ENCODE measurements at regions not wholly inside any gene's neighbourhood (a gene's known extent, or its start where the extent isn't known, plus 50 kb on each side); places are given as distances from the start of the nearest gene placed in this dataset.

DNA sequence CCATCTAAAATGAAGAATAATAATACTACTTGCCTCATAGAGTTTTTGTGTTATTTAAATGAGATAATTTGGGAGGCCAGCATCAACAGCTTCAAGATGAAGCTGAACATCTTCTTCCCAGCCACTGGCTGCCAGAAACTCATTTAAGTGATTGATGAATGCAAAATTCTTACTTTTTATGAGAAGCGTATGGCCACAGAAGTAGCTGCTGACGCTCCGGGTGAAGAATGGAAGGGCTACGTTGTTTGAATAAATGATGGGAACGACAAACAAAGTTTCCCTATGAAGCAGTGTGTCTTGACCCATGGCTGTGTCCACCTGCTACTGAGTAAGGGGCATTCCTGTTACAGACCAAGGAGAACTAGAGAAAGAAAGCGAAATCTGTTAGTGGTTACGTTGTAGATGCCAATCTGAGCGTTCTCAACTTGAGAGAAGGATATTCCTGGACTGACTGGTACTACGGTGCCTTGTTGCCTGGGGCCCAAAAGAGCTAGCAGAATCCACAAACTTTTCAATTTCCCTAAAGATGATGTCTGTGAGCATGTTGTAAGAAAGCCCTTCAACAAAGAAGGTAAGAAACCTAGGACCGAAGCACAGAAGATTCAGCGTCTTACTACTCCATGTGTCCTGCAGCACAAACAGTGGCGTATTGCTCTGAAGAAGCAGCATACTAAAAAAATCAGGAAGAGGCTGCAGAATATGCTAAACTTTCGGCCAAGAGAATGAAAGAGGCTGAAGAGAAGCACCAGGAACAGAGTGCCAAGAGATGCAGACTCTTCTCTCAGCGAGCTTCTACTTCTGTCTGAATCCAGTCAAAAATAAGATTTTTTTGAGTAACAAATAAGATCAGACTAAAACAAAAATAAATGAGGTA, 100.0 kb upstream of the LRIG3 start:
- H3K27me3 Mint-ChIP-seq, result no peaks in the 10 kb centered on the region
- Histone ChIP-seq H4K20me1 (ENCODE audit: control insufficient read depth, insufficient read depth, low read length, poor library complexity, severe bottlenecking) (no peaks in the 10 kb centered on the region), H3K27me3 (replicated peaks in 1 of 4; ENCODE audit: control extremely low read depth in 1 of 4, control insufficient read depth in 3 of 4, insufficient read depth in 4 of 4, low read length in 3 of 4) (no peaks in the 10 kb centered on the region), H2AFZ (ENCODE audit: insufficient read depth, low read depth, low read length, poor library complexity, severe bottlenecking) (no peak overlapping the region), H3K9me3 (ENCODE audit: control extremely low read depth in 1 of 3, control insufficient read depth in 2 of 3, insufficient read depth in 1 of 3, low read length in 2 of 3) (no peaks in the 10 kb centered on the region), H3K9ac (ENCODE audit: low read length) (no peak overlapping the region), H3K4me3 (ENCODE audit: control extremely low read depth in 1 of 5, extremely low read depth in 1 of 5, insufficient read depth in 1 of 5, low read depth in 2 of 5, low read length in 4 of 5) (no peak overlapping the region), H3K36me3 (replicated peaks in 1 of 2; ENCODE audit: control extremely low read depth in 1 of 2, control insufficient read depth in 1 of 2, extremely low read depth in 1 of 2, insufficient read depth in 2 of 2, low read length in 1 of 2) (no peaks in the 10 kb centered on the region), H3K4me2 (replicated peaks; ENCODE audit: low read depth, low read length, poor library complexity, severe bottlenecking) (no peak overlapping the region), H3K27ac (ENCODE audit: low read length in 2 of 2) (no peak overlapping the region), H3K4me1 (ENCODE audit: control insufficient read depth in 2 of 2, insufficient read depth in 2 of 2, low read length in 2 of 2) (no peaks in the 10 kb centered on the region), H3K79me2 (ENCODE audit: control insufficient read depth, insufficient read depth, low read length) (no peaks in the 10 kb centered on the region)
- DNase-seq (no peak), ATAC-seq (ENCODE audit: low read depth) (no peak)
- no peak for TF ChIP-seq EZH2 (IDR thresholded peaks at IDR 0.05; ENCODE audit: borderline replicate concordance, insufficient read depth, low read depth, low read length, poor library complexity, severe bottlenecking)
- TF ChIP-seq, protein P1, sequence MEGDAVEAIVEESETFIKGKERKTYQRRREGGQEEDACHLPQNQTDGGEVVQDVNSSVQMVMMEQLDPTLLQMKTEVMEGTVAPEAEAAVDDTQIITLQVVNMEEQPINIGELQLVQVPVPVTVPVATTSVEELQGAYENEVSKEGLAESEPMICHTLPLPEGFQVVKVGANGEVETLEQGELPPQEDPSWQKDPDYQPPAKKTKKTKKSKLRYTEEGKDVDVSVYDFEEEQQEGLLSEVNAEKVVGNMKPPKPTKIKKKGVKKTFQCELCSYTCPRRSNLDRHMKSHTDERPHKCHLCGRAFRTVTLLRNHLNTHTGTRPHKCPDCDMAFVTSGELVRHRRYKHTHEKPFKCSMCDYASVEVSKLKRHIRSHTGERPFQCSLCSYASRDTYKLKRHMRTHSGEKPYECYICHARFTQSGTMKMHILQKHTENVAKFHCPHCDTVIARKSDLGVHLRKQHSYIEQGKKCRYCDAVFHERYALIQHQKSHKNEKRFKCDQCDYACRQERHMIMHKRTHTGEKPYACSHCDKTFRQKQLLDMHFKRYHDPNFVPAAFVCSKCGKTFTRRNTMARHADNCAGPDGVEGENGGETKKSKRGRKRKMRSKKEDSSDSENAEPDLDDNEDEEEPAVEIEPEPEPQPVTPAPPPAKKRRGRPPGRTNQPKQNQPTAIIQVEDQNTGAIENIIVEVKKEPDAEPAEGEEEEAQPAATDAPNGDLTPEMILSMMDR (IDR thresholded peaks at IDR 0.05), result no peak
- no peak overlapping the region for H3K4me3 Mint-ChIP-seq
- WGBS (ENCODE audit: insufficient coverage), result 82% methylated on average over 10 of the region's 14 CpGs
- CTCF ChIA-PET, result no interaction called here
- H3K4me1 Mint-ChIP-seq, result no peaks in the 10 kb centered on the region
- H3K27ac Mint-ChIP-seq, result no peak overlapping the region
- POLR2A ChIA-PET, result no interaction called here
- no peaks in the 10 kb centered on the region for H3K9me3 Mint-ChIP-seq (ENCODE audit: insufficient read depth)
- intact Hi-C loops (cut with micrococcal nuclease), result no loop called here

DNA sequence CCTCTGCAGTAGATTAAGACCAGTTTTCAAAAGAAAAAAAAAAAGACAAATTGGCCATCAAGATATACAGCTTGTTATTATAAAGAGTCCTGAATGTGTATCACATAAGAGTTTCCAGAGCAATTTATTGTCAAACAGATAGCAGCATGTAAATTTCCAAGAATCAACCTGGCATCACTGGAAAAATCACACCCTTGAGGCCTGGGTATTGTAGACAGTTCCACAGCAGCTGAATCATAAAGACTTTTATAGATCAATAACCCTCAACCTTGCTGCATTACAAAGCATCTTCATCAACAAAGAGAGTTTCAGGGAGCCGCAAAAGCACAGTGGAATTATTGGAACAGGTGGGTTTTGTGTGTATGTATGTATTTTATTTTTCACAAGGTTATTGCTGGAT, 94.6 kb upstream of the LRIG3 start:
- Histone ChIP-seq H3K36me3 (replicated peaks in 1 of 2; ENCODE audit: control extremely low read depth in 1 of 2, control insufficient read depth in 1 of 2, extremely low read depth in 1 of 2, insufficient read depth in 2 of 2, low read length in 1 of 2) (no peaks in the 10 kb centered on the region), H4K20me1 (ENCODE audit: control insufficient read depth, insufficient read depth, low read length, poor library complexity, severe bottlenecking) (no peaks in the 10 kb centered on the region), H3K9ac (ENCODE audit: low read length) (no peak overlapping the region), H2AFZ (ENCODE audit: insufficient read depth, low read depth, low read length, poor library complexity, severe bottlenecking) (no peak overlapping the region), H3K27ac (ENCODE audit: low read length in 2 of 2) (no peak overlapping the region), H3K27me3 (replicated peaks in 1 of 4; ENCODE audit: control extremely low read depth in 1 of 4, control insufficient read depth in 3 of 4, insufficient read depth in 4 of 4, low read length in 3 of 4) (no peaks in the 10 kb centered on the region), H3K79me2 (ENCODE audit: control insufficient read depth, insufficient read depth, low read length) (no peaks in the 10 kb centered on the region), H3K4me3 (ENCODE audit: control extremely low read depth in 1 of 5, extremely low read depth in 1 of 5, insufficient read depth in 1 of 5, low read depth in 2 of 5, low read length in 4 of 5) (no peak overlapping the region), H3K4me2 (replicated peaks; ENCODE audit: low read depth, low read length, poor library complexity, severe bottlenecking) (no peak overlapping the region), H3K9me3 (ENCODE audit: control extremely low read depth in 1 of 3, control insufficient read depth in 2 of 3, insufficient read depth in 1 of 3, low read length in 2 of 3) (peaks cover 0 to 1% (median 0%) of the 10 kb centered on the region in 3 donors), H3K4me1 (ENCODE audit: control insufficient read depth in 2 of 2, insufficient read depth in 2 of 2, low read length in 2 of 2) (no peaks in the 10 kb centered on the region)
- Mint-ChIP-seq H3K4me1 (no peaks in the 10 kb centered on the region), H3K27ac (no peak overlapping the region), H3K27me3 (no peaks in the 10 kb centered on the region), H3K9me3 (ENCODE audit: insufficient read depth) (no peaks in the 10 kb centered on the region), H3K4me3 (no peak overlapping the region)
- no peak for DNase-seq
- ChIA-PET POLR2A (no interaction called here), CTCF (no interaction called here)
- intact Hi-C loops (cut with micrococcal nuclease), result no loop called here
- WGBS (ENCODE audit: insufficient coverage), result no CpG with 5 or more reads among the region's 1 CpG
- ATAC-seq (ENCODE audit: low read depth), result no peak
- TF ChIP-seq EZH2 (IDR thresholded peaks at IDR 0.05; ENCODE audit: borderline replicate concordance, insufficient read depth, low read depth, low read length, poor library complexity, severe bottlenecking), result no peak
- TF ChIP-seq, protein P1 (IDR thresholded peaks at IDR 0.05), result no peak

All from B cell (primary cell).